Stomach (tissue), 8 donors: ENCODE measurements at regions not wholly inside any gene's neighbourhood (a gene's known extent, or its start where the extent isn't known, plus 50 kb on each side); places are given as distances from the start of the nearest gene placed in this dataset.

Source experiments
- DNase-seq, 2 donors: peaks; one replicate each; pipeline versions ENCODE4 v3.0.0 to v3.0.0-alpha.2; 2013 to 2019
- H3K27ac ChIP-seq, 5 donors: fragments of 200-600 bp in 4 of 5; sonication (generic) in 4 of 5; one replicate each; pipeline ENCODE4 v1.5.1; 2013 to 2019; ENCODE audit warnings: mild to moderate bottlenecking in 1 of 5, moderate library complexity in 1 of 5
- H3K27me3 ChIP-seq, 3 donors: fragments of 200-600 bp; sonication (generic); one replicate each; pipeline ENCODE4 v1.5.1; 2017 to 2019; ENCODE audit warnings: mixed run types in 1 of 3
- H3K36me3 ChIP-seq, 4 donors: fragments of 200-600 bp; sonication (generic); 1 replicate in 3 of 4; 2 replicates in 1 of 4; pipeline ENCODE4 v1.5.1; 2016 to 2019
- H3K4me1 ChIP-seq, 4 donors: fragments of 200-600 bp; sonication (generic); one replicate each; pipeline ENCODE4 v1.5.1; 2016 to 2019
- H3K4me3 ChIP-seq, 4 donors: fragments of 200-600 bp; sonication (generic) in 3 of 4; one replicate each; pipeline ENCODE4 v1.5.1; 2016 to 2019; ENCODE audit warnings: mild to moderate bottlenecking in 1 of 4
- H3K9me3 ChIP-seq, 4 donors: fragments of 200-600 bp; sonication (generic); one replicate each; pipeline ENCODE4 v1.5.1; 2016 to 2019
- CTCF ChIP-seq, 7 experiments: fragments of 450-650 bp in 4 of 7; fragments of 200-600 bp in 3 of 7; sonication (generic) in 3 of 7; IDR thresholded peaks; one replicate each; pipeline ENCODE4 v1.5.1; 2016 to 2019; ENCODE audit warnings: antibody characterized with exemption in 7 of 7, control low read depth in 2 of 7, mild to moderate bottlenecking in 1 of 7
- EP300 ChIP-seq: sonication (generic); formaldehyde crosslinking; IDR thresholded peaks from one replicate; pipeline ENCODE4 v1.6.1; 2017; ENCODE audit warnings: antibody characterized with exemption
- POLR2A ChIP-seq, 4 donors: fragments of 450-650 bp; IDR thresholded peaks; one replicate each; pipeline ENCODE4 v1.6.1; 2016; ENCODE audit warnings: antibody characterized with exemption in 4 of 4, control low read depth in 2 of 4, mild to moderate bottlenecking in 1 of 4, moderate library complexity in 1 of 4
- POLR2AphosphoS5 ChIP-seq, 3 donors: sonication (generic); formaldehyde crosslinking; IDR thresholded peaks; one replicate each; pipeline ENCODE4 v1.6.1; 2016; ENCODE audit warnings: antibody characterized with exemption in 3 of 3
- WGBS, 5 donors: extraction: QIAGEN DNeasy Blood & Tissue Kit in 3 of 5; methylation state at CpG; one replicate each; pipeline versions ENCODE4 v1.1.5 to v1.1.7; 2013 to 2018; 5-methylcytosine and 5-hydroxymethylcytosine counted together
- intact Hi-C: fragments of 100-400 bp; cut with DNase I; formaldehyde crosslinking; loops from one replicate; pipeline ENCODE4 v1.15.1; 2023; ENCODE audit warnings: low total_unique reads
- donor health status: healthy with polysubstance abuse.
- donor health status: Bipolar disorder and iron deficiency.
- donor health status: healthy.

GRCh38 chr1:118487091-118487490 is 302.1 kb upstream of the SPAG17 start:
- intact Hi-C loops, result no loop called here
- DNase-seq, result no peak
- no peak for TF ChIP-seq POLR2AphosphoS5 (IDR thresholded peaks at IDR 0.05)
- no peak for TF ChIP-seq EP300
- no peak for TF ChIP-seq CTCF (IDR thresholded peaks at IDR 0.05)
- TF ChIP-seq POLR2A (IDR thresholded peaks at IDR 0.05), result no peak
- Histone ChIP-seq H3K27ac (no peak overlapping the region), H3K36me3 (no peaks in the 10 kb centered on the region), H3K4me1 (no peaks in the 10 kb centered on the region), H3K27me3 (no peaks in the 10 kb centered on the region), H3K4me3 (no peak overlapping the region), H3K9me3 (no peaks in the 10 kb centered on the region)
- 58 to 65% (median 62%) methylated on average over 5 of the region's 5 CpGs for WGBS, 5 donors

- no peaks in the 10 kb centered on the region for H3K4me1 ChIP-seq
- no peaks in the 10 kb centered on the region for H3K9me3 ChIP-seq
- H3K27me3 ChIP-seq, result no peaks in the 10 kb centered on the region
- 53 to 67% (median 65%) methylated on average over 7 of the region's 7 CpGs for WGBS, 5 donors
- no peak overlapping the region for H3K27ac ChIP-seq
- intact Hi-C loops, result no loop called here
- DNase-seq, result no peak
- TF ChIP-seq POLR2AphosphoS5 (IDR thresholded peaks at IDR 0.05) (no peak), POLR2A (IDR thresholded peaks at IDR 0.05) (no peak), EP300 (no peak), CTCF (IDR thresholded peaks at IDR 0.05) (no peak)
- H3K36me3 ChIP-seq, result no peaks in the 10 kb centered on the region
- no peak overlapping the region for H3K4me3 ChIP-seq
These were observed 301.2 kb upstream of the SPAG17 start for GRCh38 chr1:118486199-118486598.

- 55 to 82% (median 75%) methylated on average over 1 of the region's 1 CpG for WGBS, 5 donors
- intact Hi-C loops, result no loop called here
- no peak for TF ChIP-seq POLR2A (IDR thresholded peaks at IDR 0.05)
- Histone ChIP-seq H3K4me1 (no peaks in the 10 kb centered on the region), H3K27me3 (no peaks in the 10 kb centered on the region), H3K36me3 (no peaks in the 10 kb centered on the region), H3K27ac (no peak overlapping the region), H3K4me3 (no peak overlapping the region), H3K9me3 (no peaks in the 10 kb centered on the region)
- no peak for DNase-seq
These were observed 300.7 kb upstream of the SPAG17 start for GRCh38 chr1:118485757-118486156.

GRCh38 chr1:118484893-118485292 is 299.9 kb upstream of the SPAG17 start:
- Histone ChIP-seq H3K9me3 (no peaks in the 10 kb centered on the region), H3K4me3 (no peak overlapping the region), H3K4me1 (no peaks in the 10 kb centered on the region), H3K27me3 (no peaks in the 10 kb centered on the region), H3K27ac (no peak overlapping the region), H3K36me3 (no peaks in the 10 kb centered on the region)
- intact Hi-C loops, result no loop called here
- DNase-seq, result no peak
- TF ChIP-seq POLR2AphosphoS5 (IDR thresholded peaks at IDR 0.05) (no peak), POLR2A (IDR thresholded peaks at IDR 0.05) (no peak), CTCF (IDR thresholded peaks at IDR 0.05) (no peak), EP300 (no peak)
- 33 to 43% (median 34%) methylated on average over 1 of the region's 1 CpG for WGBS, 5 donors

- no peak for DNase-seq
- H3K9me3 ChIP-seq, result no peaks in the 10 kb centered on the region
- WGBS, 5 donors, result 78 to 81% (median 79%) methylated on average over 3 of the region's 3 CpGs
- no peak overlapping the region for H3K4me3 ChIP-seq
- no peaks in the 10 kb centered on the region for H3K36me3 ChIP-seq
- no peaks in the 10 kb centered on the region for H3K27me3 ChIP-seq
- TF ChIP-seq POLR2AphosphoS5 (IDR thresholded peaks at IDR 0.05) (no peak), CTCF (IDR thresholded peaks at IDR 0.05) (no peak), EP300 (no peak), POLR2A (IDR thresholded peaks at IDR 0.05) (no peak)
- intact Hi-C loops, result no loop called here
- no peak overlapping the region for H3K27ac ChIP-seq
- H3K4me1 ChIP-seq, result no peaks in the 10 kb centered on the region
These were observed 298.4 kb upstream of the SPAG17 start for GRCh38 chr1:118483245-118484006.
